ENCODE measurements at regions not wholly inside any gene's neighbourhood (a gene's known extent, or its start where the extent isn't known, plus 50 kb on each side); places are given as distances from the start of the nearest gene placed in this dataset.

- DNase-seq (ENCODE audit: low read depth in 1 of 2, low spot score in 1 of 2) = no peak
- no peak for TF ChIP-seq JUND (IDR thresholded peaks at IDR 0.05; ENCODE audit: low read depth)
- in situ Hi-C loops (cut with HindIII; ENCODE audit: low pct_unique_long_range_greater_than_20kb, low sequenced_read_pairs) = no loop called here
Observed at GRCh38 chr1:239505094-239505493, 118.7 kb downstream of the CHRM3 start.

- no peak for TF ChIP-seq JUND (IDR thresholded peaks at IDR 0.05; ENCODE audit: low read depth)
- no peak for DNase-seq (ENCODE audit: low read depth in 1 of 2, low spot score in 1 of 2)
- in situ Hi-C loops (cut with HindIII; ENCODE audit: low pct_unique_long_range_greater_than_20kb, low sequenced_read_pairs) = no loop called here
Observed at GRCh38 chr1:239507826-239508225, 121.5 kb downstream of the CHRM3 start.

- TF ChIP-seq JUND (IDR thresholded peaks at IDR 0.05; ENCODE audit: low read depth) = no peak
- no peak for DNase-seq (ENCODE audit: low read depth in 1 of 2, low spot score in 1 of 2)
- in situ Hi-C loops (cut with HindIII; ENCODE audit: low pct_unique_long_range_greater_than_20kb, low sequenced_read_pairs) = no loop called here
Observed at GRCh38 chr1:239511875-239512274, 125.5 kb downstream of the CHRM3 start.

- in situ Hi-C loops (cut with HindIII; ENCODE audit: low pct_unique_long_range_greater_than_20kb, low sequenced_read_pairs) = no loop called here
- no peak for TF ChIP-seq JUND (IDR thresholded peaks at IDR 0.05; ENCODE audit: low read depth)
- no peak for DNase-seq (ENCODE audit: low read depth in 1 of 2, low spot score in 1 of 2)
Observed at GRCh38 chr1:239516579-239516978, 130.2 kb downstream of the CHRM3 start.

- in situ Hi-C loops (cut with HindIII; ENCODE audit: low pct_unique_long_range_greater_than_20kb, low sequenced_read_pairs) = no loop called here
- DNase-seq (ENCODE audit: low read depth in 1 of 2, low spot score in 1 of 2) = no peak
Observed at GRCh38 chr1:239526391-239526790, 140.0 kb downstream of the CHRM3 start.

GRCh38 chr1:239527051-239527693 lies 140.8 kb downstream of the CHRM3 start:
- in situ Hi-C loops (cut with HindIII; ENCODE audit: low pct_unique_long_range_greater_than_20kb, low sequenced_read_pairs) = no loop called here
- DNase-seq (ENCODE audit: low read depth in 1 of 2, low spot score in 1 of 2) = no peak
- no peak for TF ChIP-seq JUND (IDR thresholded peaks at IDR 0.05; ENCODE audit: low read depth)

More at GRCh38 chr1:239526391-239526790, 140.0 kb downstream of the CHRM3 start:
- no peak for TF ChIP-seq JUND (IDR thresholded peaks at IDR 0.05; ENCODE audit: low read depth)

- in situ Hi-C loops (cut with HindIII; ENCODE audit: low pct_unique_long_range_greater_than_20kb, low sequenced_read_pairs) = no loop called here
- TF ChIP-seq JUND (IDR thresholded peaks at IDR 0.05; ENCODE audit: low read depth) = no peak
- no peak for DNase-seq (ENCODE audit: low read depth in 1 of 2, low spot score in 1 of 2)
Observed at GRCh38 chr1:239536165-239536849, 149.9 kb downstream of the CHRM3 start.

GRCh38 chr1:239537795-239538194 lies 151.4 kb downstream of the CHRM3 start:
- TF ChIP-seq JUND (IDR thresholded peaks at IDR 0.05; ENCODE audit: low read depth) = no peak
- in situ Hi-C loops (cut with HindIII; ENCODE audit: low pct_unique_long_range_greater_than_20kb, low sequenced_read_pairs) = no loop called here
- no peak for DNase-seq (ENCODE audit: low read depth in 1 of 2, low spot score in 1 of 2)

- DNase-seq (ENCODE audit: low read depth in 1 of 2, low spot score in 1 of 2) = no peak
- in situ Hi-C loops (cut with HindIII; ENCODE audit: low pct_unique_long_range_greater_than_20kb, low sequenced_read_pairs) = no loop called here
- TF ChIP-seq JUND (IDR thresholded peaks at IDR 0.05; ENCODE audit: low read depth) = no peak
Observed at GRCh38 chr1:239538239-239538988, 152.0 kb downstream of the CHRM3 start.

- no peak for TF ChIP-seq JUND (IDR thresholded peaks at IDR 0.05; ENCODE audit: low read depth)
- in situ Hi-C loops (cut with HindIII; ENCODE audit: low pct_unique_long_range_greater_than_20kb, low sequenced_read_pairs) = no loop called here
Observed at GRCh38 chr1:239539051-239539450, 152.7 kb downstream of the CHRM3 start.

GRCh38 chr1:239539812-239540211 lies 153.4 kb downstream of the CHRM3 start:
- in situ Hi-C loops (cut with HindIII; ENCODE audit: low pct_unique_long_range_greater_than_20kb, low sequenced_read_pairs) = no loop called here
- TF ChIP-seq JUND (IDR thresholded peaks at IDR 0.05; ENCODE audit: low read depth) = no peak

More at GRCh38 chr1:239539051-239539450, 152.7 kb downstream of the CHRM3 start:
- no peak for DNase-seq (ENCODE audit: low read depth in 1 of 2, low spot score in 1 of 2)

GRCh38 chr1:239543873-239544272 lies 157.5 kb downstream of the CHRM3 start:
- DNase-seq (ENCODE audit: low read depth in 1 of 2, low spot score in 1 of 2) = no peak
- no peak for TF ChIP-seq JUND (IDR thresholded peaks at IDR 0.05; ENCODE audit: low read depth)
- in situ Hi-C loops (cut with HindIII; ENCODE audit: low pct_unique_long_range_greater_than_20kb, low sequenced_read_pairs) = no loop called here

More at GRCh38 chr1:239539812-239540211, 153.4 kb downstream of the CHRM3 start:
- DNase-seq (ENCODE audit: low read depth in 1 of 2, low spot score in 1 of 2) = no peak

- DNase-seq (ENCODE audit: low read depth in 1 of 2, low spot score in 1 of 2) = no peak
- TF ChIP-seq JUND (IDR thresholded peaks at IDR 0.05; ENCODE audit: low read depth) = no peak
- in situ Hi-C loops (cut with HindIII; ENCODE audit: low pct_unique_long_range_greater_than_20kb, low sequenced_read_pairs) = no loop called here
Observed at GRCh38 chr1:239545466-239545865, 159.1 kb downstream of the CHRM3 start.

All from T47D (cell line).